Iris pigment epithelial cell (primary cell): ENCODE measurements at regions not wholly inside any gene's neighbourhood (a gene's known extent, or its start where the extent isn't known, plus 50 kb on each side); places are given as distances from the start of the nearest gene placed in this dataset.

Source experiments
- DNase-seq: peaks from one replicate; pipeline ENCODE4 v3.0.0-alpha.2; 2011; ENCODE audit warnings: low read depth

GRCh38 chr18:55090564-55091188 is 131.4 kb upstream of the CCDC68 start:
- peak; percentile 71 for DNase-seq

DNA sequence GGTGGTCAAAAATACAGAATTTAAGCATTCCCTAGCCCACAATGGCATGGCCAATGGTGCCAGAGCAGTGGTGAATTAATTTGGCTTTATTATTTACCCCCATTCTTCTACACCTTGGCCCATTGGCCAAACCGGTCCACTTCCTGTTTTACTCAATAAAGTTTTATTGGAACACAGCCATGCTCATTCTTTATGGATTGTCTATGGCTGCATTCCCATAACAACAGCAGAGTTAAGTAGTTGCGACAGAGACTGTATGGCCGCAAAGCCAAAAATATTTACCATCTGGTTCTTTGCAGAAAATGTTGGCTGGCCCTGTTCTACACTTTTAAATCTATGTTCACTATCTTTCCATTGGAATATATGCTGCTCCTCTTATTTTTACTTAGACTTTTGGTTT is 130.3 kb upstream of the CCDC68 start:
- DNase-seq, result no peak

DNA sequence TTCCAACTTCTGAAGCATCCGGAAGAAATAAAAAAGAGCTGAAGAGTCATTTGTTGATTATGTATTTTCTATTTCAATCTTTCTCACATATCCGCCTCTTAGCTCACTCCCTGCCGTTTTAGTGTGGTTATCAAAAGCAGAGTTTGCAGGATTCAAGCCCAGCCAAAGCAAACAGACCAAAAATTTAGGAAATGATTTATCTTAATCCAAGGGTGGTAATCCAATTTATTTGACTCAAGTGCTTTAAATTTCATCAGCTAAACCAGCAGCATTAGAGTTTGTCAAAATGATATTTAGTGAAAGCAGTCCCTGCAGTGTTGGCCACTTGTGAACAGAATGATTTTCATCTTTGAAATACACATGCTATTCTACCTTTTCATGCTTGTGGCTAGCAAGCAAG is 129.3 kb upstream of the CCDC68 start:
- DNase-seq, result no peak

- no peak for DNase-seq
Observed at GRCh38 chr18:55088000-55088401, 128.7 kb upstream of the CCDC68 start.

DNA sequence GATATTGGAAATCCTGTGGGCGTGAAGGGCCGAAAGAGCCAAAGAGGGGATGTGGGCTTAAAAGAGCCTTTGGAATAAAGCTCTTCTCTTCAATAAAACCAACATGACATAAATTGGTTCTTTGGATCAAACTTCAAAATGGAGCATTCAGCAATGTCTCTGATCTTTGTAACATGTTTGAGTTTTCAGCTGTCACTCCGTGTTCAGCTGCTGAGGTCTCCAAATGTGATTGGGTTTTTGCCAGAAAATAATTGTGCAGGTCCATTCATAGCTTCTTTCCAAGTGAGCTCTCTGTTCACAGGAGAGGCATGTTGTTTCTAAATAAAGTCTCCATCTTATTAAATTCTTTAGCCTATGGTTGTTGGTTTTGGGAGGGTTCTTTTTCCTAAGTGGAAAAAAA is 127.6 kb upstream of the CCDC68 start:
- no peak for DNase-seq

- DNase-seq, result no peak
Observed at GRCh38 chr18:55085557-55086285, 126.5 kb upstream of the CCDC68 start.

DNA sequence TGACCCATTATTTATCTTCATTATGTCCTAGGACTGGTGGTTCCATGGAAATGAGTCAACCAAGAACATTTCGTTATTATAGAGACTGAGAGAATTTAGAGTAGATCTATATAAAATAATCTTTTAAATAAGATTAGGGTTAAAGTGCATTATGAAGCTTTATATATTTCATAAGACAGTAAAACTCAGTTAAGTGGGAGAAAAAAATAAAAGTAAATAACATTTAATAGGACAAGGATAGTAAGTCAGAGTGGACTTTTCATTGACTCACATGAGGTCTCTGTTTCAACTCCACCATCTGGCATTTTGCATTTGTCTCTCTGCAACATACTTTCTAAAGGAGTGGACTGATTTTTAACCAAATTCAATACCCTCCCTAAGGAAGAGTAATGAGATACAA is 125.3 kb upstream of the CCDC68 start:
- no peak for DNase-seq

DNA sequence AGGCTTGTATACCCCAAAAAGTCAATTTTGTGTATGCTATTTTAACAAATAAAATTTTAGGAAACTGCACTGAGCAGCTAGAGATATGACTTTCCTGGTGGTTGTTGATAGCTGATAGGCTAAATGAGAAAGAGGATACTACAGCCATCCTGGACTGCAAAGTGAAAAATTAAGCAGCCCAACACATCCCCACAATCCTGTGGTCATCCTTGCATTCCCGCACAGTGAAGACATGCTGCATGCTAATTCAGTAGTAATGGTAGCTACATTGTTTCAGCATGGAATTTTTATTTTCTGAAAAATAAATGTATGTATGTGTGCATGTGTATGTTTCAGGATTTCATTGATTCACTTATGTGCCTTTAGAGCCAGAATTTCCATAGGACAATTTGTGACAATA is 124.2 kb upstream of the CCDC68 start:
- DNase-seq, result peak; percentile 62

- DNase-seq, result no peak
Observed at GRCh38 chr18:55079481-55080355, 120.5 kb upstream of the CCDC68 start.

DNA sequence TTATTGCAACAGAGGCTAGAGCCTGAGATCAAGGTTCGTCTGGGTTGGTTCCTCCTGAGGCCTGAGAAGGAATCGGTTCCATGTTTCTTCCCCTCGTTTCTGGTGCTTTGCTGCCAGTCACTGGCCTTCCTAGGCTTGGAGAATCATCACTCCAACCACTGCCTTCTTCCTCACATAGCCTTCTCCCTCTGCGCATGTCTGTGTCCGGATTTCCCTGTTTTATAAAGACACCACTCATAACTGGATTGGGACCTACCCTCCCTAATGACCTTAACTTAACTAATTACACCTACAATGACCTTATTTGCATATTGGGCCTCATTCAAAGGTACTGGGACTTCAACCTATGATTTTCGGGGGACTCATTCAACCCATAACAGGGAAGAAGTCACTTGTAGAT is 119.8 kb upstream of the CCDC68 start:
- no peak for DNase-seq

- DNase-seq, result peak; percentile 38
Observed at GRCh38 chr18:55078303-55078932, 119.2 kb upstream of the CCDC68 start.

- DNase-seq, result no peak
Observed at GRCh38 chr18:55076643-55077218, 117.5 kb upstream of the CCDC68 start.

GRCh38 chr18:55073834-55074233 is 114.6 kb upstream of the CCDC68 start:
- peak; percentile 27 for DNase-seq

DNA sequence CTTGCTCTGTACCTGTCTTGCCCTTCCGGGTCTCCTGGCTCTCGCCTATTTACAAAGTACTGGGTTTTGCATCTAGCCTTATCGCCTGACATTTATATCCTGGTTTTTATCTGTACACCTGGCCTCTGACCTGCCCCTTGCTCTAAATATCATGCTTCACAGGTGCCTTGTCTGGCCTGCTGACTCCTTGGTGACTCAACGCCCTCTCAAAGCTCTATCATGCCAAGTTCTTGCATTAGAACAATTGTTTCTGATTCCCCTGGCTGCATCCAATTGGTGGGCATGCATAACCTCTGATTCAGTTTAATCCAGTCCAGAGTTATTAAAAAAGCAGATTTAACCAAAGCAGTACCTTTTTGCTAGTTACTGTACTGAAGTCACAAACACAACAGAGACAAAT is 113.9 kb upstream of the CCDC68 start:
- DNase-seq, result no peak

DNA sequence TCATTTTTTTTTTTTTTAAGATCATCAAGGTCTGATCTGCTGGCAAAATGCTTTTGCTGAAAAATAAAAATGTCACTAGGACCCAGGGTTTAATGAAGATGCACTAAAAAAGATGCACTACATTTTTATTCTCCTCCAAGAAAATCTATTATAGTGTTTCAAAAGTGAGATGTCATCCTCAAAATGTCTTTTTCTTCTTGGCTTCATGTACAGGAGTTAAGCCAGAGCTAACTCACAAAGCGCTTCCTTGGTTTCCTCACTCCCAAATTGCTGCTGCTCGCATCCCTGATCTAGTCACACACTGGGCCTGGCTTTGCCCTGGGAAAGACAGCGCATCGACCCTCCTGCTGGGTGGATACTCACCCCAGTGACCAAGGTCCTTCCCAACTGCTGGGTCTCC is 113.4 kb upstream of the CCDC68 start:
- no peak for DNase-seq

DNA sequence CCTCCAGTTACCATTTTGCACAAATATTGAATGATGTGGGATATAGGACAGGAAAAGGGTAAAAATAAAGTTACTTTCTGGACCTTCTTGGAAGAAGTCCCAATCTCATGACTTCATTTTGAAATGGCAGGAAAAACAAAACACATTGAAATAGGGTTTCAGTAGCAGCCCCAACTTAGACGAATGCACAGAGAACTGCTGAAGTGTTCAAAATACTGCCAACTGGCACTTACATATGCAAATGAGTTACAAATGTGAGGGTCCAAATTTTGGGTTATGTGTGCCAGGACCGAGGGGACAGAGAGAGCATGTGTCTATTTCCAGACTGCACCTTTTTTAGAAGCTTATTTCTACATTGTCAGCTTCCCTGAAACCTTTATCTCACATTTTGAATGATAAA is 112.9 kb upstream of the CCDC68 start:
- no peak for DNase-seq

- DNase-seq, result no peak
Observed at GRCh38 chr18:55069497-55069896, 110.2 kb upstream of the CCDC68 start.

DNA sequence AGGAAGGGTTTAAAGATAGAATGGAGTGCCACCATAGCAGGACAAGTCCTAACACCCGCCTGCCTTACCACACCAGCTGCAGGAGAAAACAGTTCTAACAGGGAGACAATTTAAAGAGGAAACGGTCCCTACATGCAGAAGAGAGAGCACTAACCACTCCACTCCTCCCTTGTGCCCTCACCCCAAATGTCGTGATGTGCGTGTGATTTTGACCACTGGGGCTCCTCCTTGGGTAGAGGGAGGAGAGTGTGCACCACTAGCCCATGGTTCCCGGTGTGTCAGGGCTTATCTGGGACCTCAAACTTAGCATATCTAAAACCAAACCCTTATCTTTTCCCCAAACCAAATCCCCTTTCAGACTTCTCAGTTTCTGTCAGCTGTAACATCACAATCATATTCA is 105.5 kb upstream of the CCDC68 start:
- no peak for DNase-seq

GRCh38 chr18:55064073-55064472 is 104.8 kb upstream of the CCDC68 start:
- DNase-seq, result no peak

DNA sequence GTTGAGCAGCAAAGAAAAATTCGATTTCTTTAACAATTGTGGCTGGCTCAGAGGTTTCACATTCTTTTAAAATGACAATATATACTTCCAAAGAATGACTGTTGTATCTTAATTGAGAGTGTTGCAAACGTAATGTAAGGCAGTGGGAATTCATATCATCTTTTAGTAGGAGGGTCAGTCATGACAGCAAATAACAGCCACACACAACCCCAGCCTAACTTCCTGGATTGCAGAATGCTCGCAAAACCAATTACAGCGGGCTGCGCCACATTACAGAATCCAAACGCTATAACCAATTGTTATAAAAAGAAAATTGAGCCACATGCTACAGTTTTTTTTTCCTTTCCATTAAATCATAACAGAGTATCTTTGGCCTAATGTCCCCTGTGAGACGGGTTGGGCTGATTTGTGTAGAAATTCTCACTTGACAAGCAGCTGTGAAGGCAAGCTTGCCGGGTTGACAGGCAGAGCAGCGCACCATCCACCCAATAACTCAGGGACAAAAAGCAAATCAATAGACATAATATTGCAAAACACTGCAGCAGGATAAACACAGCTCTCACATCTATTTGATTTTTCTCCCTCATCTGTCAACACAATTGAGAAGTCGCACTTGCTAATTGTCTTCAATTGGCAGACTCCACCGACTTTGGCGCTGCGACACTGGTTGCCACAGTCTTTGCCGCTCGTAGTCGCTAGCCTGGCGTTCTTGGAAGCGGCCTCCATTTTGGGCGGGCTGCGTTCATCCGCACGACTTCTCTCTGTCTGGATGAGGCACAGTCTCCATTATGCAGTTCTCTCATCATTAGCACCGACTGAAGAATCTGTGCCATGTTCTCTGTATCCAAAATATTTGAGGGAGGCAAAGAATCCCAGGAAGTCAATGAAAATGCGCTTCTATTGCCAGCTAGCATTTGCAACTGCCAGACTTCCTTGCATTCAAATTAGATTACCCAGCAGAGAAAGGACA is 95.0 kb upstream of the CCDC68 start:
- DNase-seq, result no peak

DNA sequence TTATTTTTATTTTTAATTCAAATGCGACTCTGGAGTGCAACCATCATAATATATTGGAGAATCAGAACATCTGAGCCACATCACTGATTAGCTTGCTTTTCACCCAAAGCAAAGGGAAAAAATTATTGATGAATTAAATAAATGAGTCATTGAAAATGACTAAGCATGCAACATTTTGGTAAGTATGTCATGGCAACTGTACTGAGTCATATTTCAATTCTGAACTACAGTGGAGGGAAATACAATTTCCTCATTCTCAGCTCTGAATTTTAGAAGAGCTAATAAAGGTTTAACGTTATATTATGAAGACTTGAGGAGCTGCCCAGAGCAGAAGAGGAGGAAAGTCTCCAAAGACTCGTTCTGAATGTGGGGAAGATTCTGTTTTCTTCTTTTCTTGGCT is 89.6 kb upstream of the CCDC68 start:
- peak; percentile 66 for DNase-seq
